CD1c-positive myeloid dendritic cell (primary cell): ENCODE measurements at regions not wholly inside any gene's neighbourhood (a gene's known extent, or its start where the extent isn't known, plus 50 kb on each side); places are given as distances from the start of the nearest gene placed in this dataset.

ENCODE experiments used
- DNase-seq: peaks from one replicate; pipeline ENCODE4 v3.0.0-alpha.2; 2016; ENCODE audit errors: extremely low spot score

DNA sequence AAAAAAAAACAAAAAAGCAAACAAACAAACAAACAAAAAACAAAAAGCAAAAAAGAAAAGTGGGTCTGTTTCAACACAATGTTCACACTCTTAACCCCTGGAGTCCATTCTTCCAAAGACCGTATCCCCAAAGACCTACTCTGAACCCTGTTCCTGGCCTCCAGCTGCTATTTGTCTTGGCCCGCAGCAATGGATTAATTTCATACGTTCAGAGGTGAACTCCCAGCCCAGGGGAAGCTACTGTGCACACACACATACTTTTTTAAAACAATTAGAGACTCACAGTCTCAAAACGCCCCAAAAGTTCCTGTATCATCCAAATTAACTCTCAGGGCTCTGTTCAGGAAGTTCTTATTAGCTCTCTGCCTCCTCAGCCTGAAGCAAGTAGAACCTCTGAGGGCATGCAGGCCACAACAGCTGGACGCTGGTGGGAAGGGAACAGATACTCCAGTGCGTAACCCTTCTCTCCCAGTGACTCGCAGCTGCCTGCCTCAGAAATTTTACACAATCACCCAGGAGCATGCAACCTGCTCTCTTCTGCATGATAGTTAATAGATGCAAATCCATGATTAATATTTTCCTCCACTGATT lies 395.4 kb downstream of the RRAGC start:
- no peak for DNase-seq

DNA sequence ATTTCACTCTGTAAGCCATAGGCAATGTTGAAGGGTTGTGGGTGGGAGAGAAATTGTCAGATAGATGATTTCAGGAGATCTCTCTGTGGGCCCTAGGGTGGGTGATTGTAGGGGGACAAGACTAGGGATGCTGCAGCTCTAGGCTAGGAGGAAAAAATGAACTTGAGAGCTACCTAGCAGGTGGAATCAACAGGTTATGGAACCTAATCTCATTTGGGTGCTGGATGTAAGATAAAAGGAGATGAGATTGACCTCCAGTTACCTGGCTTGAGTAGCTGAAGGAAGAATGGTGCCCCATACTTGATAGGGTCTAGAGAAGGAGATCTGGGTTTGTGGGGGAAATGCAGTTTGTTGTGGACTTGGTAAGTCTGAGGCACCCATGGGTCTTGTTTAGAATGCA lies 396.5 kb downstream of the RRAGC start:
- DNase-seq = no peak

DNA sequence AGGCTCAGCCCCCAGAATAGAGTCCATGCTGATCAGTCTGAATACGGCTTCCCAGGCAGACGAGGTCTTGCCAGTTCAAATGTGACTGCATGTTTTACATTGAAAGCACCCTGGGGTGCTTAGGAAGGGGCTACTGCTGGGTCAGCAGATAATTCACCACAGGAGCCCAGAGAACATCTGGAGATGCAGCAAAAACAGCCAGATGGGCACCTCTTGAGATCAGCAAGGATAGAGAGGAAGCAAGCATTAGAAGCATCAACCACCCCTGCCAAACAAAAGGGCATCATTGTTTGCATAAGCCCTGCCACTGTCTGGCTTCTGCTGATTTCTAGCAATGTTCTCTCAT lies 403.1 kb downstream of the RRAGC start:
- DNase-seq = no peak

DNA sequence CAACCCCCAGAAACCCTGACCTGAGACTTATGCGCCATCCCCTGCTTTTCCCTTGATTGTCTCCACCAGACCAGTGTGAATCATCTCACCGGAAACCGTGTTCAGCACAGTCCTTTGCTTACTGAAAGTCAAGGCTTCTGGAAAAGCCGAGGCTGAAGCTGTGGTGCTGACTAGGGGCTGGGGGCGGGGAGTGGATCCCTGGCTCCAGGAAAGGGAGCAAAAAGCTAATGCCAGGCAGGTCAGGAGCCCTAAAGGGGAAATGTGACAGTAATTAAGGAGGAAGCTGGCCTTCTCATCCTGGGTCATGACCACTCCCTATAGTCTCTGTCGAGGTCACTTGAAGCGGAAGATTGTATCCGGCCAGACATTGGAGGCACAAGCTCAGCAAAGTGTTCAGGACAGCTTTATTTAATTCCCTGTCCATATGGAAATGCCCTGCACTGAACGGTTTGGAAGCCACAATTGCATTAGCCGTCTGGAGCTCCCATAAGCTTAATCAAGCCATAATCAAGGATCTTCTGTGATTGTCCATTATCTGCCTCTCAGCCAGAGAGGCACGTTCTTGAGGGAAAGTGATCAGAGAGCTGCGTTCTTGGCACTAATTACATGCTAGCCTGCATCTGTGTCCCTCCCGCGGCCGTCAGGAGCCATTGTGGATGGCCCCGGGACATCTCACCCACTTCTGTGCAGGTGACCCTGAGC lies 403.6 kb downstream of the RRAGC start:
- DNase-seq = no peak

DNA sequence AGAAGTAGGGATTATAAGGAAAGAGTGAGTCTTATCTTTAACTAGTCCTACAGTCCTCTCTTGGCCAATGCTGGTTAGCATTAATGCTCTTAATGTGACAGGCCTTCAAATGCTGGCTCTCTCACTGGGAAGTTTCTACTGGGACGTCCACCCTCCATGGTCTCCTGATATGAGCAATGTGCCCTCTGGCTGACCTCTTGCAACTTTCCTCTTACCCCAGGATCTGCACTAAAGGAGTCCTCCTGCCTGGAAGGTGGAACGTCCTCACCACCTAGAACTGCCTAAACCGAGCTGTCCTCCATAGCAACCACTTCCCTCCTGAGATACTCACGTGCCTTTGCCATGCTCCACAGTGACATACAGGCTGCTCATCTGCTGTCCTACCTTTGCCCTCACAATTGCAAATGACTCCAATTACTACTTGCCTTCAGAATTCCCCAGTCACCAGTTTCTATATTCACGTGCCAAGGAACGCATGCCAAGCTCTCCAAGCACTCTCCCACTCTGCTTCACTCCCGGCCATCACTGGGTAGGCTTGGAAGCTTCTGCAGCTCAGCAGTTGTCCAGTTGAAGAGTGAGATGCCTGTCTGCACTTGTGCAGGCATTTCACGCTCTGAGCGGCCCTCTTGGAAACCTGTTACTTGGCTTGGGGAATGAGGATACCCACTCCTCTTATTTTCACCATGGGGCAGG lies 404.7 kb downstream of the RRAGC start:
- DNase-seq = no peak

DNA sequence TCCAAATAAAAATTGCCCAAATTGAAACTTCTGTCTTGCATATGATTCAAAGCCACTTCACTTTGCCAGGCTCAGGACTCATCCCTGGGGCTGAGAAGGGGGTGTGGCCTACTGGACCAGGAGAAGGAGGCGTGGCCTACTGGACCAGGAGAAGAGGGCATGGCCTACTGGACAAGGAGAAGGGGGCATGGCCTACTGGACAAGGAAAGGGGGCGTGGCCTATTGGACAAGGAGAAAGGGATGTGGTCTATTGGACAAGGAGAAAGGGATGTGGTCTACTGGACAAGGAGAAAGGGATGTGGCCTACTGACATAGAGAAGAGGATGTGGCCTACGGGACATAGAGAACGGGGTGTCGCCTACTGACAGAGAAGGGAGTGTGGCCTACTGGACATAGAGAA lies 405.3 kb downstream of the RRAGC start:
- no peak for DNase-seq

DNA sequence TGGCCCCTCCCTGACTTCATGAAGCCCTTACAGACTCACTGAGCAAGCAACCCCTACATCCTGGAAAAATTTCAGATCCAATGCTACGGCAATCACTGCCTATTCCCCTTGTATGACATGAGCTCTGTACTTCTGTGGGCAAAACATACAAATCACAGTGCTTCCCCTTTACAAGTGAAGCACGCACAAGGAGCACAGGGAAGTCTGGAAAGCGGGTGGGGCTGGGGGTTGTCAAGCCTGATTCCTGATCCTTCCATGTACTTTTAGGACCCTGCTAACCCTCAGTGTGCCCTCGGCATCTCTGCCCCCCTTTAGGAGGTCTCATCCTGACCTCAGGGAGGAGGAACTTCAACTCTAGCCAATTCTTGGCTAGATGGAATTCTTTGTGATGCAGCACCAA lies 405.7 kb upstream of the POU3F1 start:
- no peak for DNase-seq

DNA sequence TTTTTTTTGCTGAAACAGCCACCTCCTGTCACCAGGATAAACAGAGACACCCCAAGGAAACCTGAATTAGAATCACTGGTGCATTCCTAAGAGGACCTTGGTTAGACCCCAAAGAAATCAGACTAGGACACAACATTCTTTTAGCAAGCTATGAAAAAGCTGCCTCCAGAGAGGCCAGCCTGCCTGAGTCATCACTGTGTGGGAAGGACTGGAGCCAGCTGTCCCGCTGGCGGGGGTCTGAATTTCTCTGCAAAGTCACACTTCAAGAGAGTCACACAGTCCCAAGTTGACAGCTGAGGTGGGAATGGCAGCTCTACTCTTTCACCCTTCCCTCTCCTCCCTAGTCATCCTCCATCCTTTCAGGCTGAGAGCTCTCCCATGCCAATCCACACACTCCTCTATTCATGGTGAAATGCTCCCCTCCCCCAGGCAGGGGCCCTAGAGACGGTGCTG lies 405.0 kb upstream of the POU3F1 start:
- DNase-seq = no peak

DNA sequence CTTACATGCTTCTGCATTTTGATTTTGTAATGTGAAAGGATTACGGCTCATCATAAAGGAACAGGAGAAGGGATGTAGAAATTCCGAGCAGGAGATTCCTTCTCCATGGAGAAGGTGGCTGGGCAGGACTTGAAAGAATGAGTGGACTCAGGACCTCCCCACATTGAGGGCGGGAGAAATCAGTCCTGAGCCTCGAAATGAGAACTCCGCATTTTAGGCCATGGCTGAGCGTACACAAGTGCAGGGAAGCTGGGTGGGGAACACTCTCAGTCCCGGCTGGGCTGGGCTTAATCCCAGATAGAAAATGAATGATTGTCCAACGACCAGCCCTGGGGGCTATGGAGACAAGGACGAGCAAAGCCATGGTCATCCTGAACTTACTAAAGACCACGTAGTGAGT lies 402.3 kb upstream of the POU3F1 start:
- no peak for DNase-seq

DNA sequence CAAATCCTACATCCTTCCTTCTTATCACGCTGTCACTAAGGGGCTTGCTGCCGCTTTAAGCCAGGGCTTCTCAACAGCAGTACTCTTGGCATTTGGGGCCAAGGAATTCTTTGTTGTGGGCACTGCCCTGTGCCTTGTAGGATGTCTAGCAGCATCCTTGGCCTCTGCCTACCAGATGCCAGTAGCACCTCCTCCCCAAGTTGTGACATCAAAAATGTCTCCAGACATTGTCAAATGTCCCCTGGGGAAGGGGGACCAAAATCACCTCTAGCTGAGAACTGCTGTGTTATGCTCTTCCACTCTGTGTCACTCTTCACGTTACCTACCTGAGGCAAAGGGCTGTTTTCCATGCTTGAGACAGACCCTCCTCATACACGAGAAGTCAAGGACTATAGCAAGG lies 400.3 kb upstream of the POU3F1 start:
- DNase-seq = no peak

DNA sequence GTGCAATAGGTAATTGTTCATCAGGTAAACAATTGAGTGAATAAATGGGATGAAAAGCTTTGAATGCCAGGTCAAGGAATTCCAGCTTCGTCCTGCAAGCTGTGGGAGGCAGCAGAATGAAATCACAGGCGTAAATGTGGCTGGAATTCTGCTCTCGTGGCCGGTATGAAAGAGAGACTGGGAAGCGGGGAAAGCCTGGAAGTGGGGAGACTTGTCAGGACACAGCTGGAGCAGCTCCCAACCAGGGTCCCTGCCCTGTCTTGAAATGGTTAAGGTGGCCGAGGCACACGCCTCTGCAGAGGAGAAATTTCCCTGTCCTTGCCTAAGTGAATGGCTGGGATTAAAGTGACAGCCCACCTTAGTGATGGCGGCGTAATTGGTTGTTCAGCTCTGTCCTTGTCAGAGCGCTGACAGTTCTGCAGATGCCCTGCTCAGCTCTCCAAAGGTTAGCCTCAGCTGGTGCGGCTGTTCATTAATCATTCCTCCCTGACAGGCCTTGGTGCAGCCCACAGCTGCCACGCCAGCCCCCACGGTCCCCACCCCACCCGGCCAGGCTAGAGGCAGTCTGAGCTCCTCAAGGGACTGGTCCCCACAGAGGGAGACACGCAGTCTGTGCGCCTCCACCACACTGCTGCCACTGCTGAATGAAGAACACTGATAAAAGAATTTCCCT lies 398.3 kb upstream of the POU3F1 start:
- no peak for DNase-seq

DNA sequence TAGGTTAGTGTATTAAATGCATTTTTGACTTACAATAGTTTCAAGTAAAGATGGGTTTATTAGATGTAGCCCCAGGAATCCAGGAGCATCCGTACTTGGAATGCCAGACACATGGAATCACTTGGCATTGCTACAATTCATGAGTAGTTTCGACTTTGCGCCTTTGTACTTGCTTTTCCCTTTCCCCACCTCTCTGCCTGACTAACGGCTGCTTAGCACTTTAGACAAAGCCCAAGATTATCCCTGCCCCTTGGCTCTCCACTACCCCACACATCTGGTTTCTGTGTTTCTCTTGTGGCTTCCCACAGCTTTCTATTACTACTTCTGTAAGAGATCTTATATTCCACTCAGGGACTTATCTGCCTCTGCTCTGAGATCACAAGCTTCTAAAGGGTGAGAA lies 397.7 kb upstream of the POU3F1 start:
- no peak for DNase-seq

DNA sequence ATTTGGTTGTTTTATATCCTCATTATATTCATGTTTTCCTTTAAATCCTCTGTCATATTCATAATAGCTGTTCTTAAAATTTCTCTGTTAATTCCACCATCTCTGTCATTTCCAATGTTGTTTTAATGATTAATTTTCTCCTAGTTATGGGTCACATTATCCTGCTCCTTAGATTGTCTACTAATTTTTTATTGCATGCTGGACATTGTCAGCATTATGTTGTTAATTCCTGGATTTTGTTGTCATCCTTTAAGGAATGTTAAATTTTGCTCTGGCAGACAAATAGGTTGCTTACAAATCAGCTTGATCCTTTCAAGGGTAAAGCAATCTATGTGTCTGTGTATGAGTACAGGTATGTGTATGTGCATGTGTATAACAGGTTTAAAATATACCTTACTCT lies 393.8 kb upstream of the POU3F1 start:
- DNase-seq = no peak

DNA sequence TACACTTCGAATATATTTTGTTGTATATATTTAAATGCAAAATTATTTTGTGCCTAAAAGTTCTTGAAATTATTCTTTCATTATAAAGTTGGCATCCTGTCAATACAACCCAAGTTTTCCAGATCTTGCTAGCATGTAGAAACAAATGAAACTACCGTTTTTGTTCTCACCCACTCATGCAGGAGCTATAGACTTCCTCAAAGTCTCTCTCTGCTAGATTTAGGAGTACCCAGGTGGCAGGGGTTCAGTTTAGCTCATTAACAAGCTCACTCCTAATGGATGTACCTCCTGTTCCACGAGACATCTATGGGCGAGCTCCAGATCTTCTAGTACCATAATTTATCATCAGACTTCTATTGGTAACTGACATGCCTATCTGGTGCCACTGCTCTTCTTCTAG lies 390.2 kb upstream of the POU3F1 start:
- no peak for DNase-seq

DNA sequence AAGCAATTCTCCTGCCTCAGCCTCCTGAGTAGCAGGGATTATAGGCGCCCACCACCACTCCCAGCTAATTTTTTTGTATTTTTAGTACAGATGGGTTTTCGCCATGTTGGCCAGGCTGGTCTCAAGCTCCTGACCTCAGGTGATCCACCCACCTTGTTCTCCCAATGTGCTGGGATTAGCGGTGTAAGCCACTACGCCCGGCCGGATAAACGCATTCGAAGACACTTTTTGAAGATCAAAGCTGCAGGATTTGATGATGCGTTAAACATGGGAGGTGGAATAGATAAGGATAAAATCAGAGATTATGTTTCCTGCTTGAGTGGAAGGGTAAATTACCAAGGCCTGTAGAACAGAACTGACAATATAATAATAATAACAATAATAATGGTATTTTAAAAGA lies 389.4 kb upstream of the POU3F1 start:
- no peak for DNase-seq

DNA sequence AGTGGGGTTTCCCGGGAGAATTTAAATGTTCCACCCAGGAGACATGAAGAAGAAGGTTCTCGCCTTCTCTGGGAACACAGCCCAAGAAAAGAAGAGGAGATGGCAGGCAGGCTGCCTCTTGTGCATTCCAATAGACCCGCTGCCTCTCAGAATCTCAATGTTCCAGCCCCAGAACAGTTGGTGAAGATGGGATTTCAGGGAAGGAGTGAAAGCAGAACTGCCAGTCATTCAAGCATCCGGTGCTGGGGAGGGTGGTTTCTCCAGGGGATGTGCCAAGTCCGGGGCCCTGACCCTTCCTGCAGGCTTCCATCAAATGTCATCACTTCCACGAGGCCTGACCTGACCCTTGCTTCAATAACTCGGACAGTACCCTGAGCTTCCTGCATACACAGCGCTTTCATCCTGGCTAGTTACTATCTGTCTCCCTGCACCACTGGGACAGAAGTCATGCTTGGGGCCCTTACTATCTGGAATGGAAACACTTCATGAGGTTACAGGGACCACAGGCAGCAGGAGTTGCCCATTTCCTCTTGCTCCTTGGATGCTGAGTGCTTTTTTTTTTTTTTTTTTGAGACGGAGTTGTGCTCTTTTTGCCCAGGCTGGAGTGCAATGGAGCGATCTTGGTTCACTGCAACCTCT lies 386.6 kb upstream of the POU3F1 start:
- no peak for DNase-seq

DNA sequence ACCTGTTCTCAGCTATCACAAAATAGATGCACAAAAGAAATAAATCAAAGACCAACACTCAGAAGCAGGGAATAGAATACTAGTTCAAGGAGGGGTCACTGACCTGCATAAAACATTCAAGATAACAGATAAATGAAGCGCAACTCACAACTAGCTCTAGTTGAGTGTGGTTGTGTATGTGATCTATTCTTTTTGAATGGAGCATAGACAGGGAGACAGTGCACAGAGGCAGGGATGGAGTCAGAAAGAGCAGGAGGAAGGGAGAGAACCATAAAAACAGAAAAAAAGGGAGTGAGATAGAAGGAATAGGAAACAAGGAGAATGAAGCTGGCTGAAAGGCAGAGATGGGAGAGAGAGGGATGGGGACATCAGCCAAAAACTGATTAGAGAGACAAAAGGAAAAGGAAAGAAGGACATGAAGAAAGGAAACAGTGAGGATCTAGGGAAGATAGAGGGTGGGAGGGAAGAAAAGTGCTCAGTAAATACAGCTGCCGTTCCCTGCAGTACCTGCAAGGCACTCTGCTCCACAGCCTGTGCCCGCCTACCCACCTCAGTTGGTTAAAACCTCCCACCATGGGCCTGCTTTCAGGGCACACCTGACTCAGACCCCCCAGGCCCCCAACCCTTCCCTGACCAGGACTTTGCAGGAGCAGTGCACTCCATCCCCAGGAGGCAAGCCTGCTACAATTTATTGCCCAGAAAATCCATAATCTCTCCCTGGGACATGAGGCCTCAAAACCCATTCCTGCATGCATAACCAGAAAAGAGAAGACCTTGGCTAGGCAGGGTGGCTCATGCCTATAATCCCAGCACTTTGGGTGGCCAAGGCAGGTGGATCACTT lies 385.2 kb upstream of the POU3F1 start:
- DNase-seq = no peak

DNA sequence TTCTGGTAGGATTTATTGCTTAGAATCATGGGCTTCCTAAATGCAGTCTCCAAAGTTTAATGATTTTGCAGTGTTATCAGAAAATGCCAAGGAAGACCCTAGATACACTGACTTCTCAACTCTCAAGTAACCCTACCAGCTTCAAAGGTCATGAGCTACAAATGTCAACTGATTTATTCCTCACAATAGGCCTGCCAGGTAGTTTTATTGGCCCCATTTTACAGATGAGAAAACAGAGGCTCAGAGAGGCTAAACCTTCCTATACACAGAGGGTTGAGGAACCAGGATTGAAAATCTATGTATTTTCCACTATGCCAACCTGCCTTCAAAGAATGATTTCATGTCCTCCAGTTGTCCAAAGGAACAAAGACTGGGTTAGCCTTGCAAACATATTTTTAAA lies 384.4 kb upstream of the POU3F1 start:
- DNase-seq = no peak

DNA sequence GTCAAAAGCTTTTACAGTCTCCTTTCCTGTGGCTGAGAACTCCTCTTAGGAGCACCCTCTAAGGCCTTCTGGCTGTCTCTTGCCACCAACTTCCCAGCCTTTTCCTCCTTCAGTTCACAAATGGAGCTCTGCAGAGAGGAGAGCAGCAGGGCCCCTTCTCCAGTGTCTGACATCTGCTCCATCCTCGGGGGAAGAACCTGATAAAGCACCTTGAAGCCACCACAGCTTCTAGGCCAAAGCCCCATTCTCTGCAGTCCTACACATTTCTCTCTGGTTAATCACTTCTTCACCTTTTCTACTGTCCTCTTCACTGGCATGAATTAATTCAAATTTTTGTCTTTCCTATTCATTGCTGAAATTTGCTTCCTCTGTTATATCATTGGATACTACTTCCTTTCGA lies 378.1 kb upstream of the POU3F1 start:
- DNase-seq = no peak

DNA sequence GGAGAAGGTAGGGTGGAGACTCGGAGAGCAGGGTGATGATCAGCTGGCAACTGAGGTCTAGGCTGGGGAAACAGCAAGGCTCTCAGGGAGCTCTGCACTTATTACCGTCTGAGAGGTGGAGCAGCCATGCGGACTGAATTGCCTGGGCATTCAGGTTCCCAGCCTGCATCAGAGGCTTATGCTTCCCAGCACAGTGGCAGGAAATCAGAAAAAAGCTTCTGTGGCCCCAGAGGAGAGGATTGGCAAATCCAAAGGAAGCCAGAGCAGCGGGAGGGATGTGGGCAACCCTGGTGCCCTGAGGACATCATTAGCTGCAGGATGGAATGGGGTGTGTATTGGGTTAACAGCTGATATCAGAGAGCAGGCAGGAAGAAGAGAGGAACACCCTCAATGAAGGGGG lies 374.1 kb upstream of the POU3F1 start:
- no peak for DNase-seq

DNA sequence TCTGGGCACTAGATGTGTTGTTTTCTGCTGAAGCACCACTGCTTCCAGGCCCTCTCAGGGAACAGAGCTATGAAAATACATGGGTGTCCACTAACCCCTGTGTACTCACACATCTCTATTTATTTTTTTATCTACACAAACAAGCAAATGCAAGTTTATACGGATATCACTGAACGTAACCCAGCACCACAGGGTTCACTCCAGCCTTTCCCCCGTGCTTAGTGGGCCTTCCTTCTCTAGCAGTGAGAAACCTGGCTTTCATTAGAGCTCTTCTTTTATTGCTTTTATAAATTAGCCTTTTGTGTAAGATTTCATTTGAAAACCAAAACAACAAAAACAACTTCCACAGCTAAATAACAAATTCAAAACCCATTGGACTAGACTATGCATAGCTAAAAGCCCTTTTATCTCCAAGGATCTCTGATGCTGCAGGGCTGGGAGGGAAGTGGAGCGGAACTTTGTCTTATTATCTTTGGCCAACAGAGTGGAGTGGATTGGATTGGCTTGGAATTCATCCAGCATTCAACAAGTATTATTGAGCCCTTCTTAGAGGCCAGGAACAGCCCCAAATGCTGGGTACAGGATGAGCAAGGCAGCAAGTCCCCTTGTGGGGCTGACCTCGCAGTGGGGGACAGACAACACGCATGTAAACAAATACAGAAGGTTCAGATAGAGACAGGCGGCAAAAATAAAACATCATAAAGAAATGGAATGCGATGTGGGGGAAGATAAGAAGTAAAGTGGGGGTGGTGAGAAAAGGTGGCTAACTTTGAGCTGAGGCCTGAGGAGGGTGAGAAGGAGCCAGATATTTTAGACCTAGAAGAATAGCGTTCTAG lies 371.8 kb upstream of the POU3F1 start:
- DNase-seq = no peak
